ENCODE measurements at regions not wholly inside any gene's neighbourhood (a gene's known extent, or its start where the extent isn't known, plus 50 kb on each side); places are given as distances from the start of the nearest gene placed in this dataset.

GRCh38 chr4:143082701-143083100, 102.0 kb upstream of the USP38 start:
- no peak for DNase-seq (ENCODE audit: low read depth)

- no peak for DNase-seq (ENCODE audit: low read depth)
Measured at GRCh38 chr4:143083756-143084472, 100.8 kb upstream of the USP38 start.

GRCh38 chr4:143084566-143084965, 100.2 kb upstream of the USP38 start:
- DNase-seq (ENCODE audit: low read depth) = no peak

- DNase-seq (ENCODE audit: low read depth) = no peak
Measured at GRCh38 chr4:143085224-143085623, 99.5 kb upstream of the USP38 start.

GRCh38 chr4:143085659-143086058, 99.1 kb upstream of the USP38 start:
- no peak for DNase-seq (ENCODE audit: low read depth)

- DNase-seq (ENCODE audit: low read depth) = no peak
Measured at GRCh38 chr4:143089291-143089690, 95.4 kb upstream of the USP38 start.

GRCh38 chr4:143089847-143090246, 94.9 kb upstream of the USP38 start:
- DNase-seq (ENCODE audit: low read depth) = no peak

GRCh38 chr4:143091862-143092261, 92.9 kb upstream of the USP38 start:
- no peak for DNase-seq (ENCODE audit: low read depth)

GRCh38 chr4:143095447-143095846, 89.3 kb upstream of the USP38 start:
- DNase-seq (ENCODE audit: low read depth) = no peak

GRCh38 chr4:143097751-143098150, 87.0 kb upstream of the USP38 start:
- no peak for DNase-seq (ENCODE audit: low read depth)

GRCh38 chr4:143099693-143100092, 85.0 kb upstream of the USP38 start:
- no peak for DNase-seq (ENCODE audit: low read depth)

GRCh38 chr4:143109376-143109775, 75.3 kb upstream of the USP38 start:
- no peak for DNase-seq (ENCODE audit: low read depth)

- no peak for DNase-seq (ENCODE audit: low read depth)
Measured at GRCh38 chr4:143118663-143119062, 66.1 kb upstream of the USP38 start.

GRCh38 chr4:143127621-143128020, 57.1 kb upstream of the USP38 start:
- no peak for DNase-seq (ENCODE audit: low read depth)

GRCh38 chr4:143133977-143134376, 50.7 kb upstream of the USP38 start:
- no peak for DNase-seq (ENCODE audit: low read depth)
